ENCODE measurements at regions not wholly inside any gene's neighbourhood (a gene's known extent, or its start where the extent isn't known, plus 50 kb on each side); places are given as distances from the start of the nearest gene placed in this dataset.

DNA sequence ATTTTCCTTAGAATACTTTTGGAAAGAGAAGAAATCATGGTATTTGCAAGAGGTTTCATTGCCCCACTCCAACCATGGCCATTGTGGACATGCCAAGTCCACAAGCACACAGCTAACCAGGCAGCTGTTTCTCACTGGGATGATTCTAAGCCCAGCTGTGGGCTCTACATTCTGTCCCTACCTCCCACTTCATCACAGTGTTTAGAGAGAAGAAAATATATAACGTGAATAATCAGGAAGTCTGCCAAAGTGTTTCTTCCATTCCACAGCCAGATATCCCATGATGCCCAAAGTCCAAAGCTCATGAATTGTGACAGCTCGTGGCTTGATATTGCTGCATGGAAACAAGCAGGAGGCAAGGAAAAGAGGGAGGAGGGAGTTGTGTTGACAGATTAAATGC is 433.7 kb upstream of the GYPC start:
- TF ChIP-seq CTCF (conservative IDR thresholded peaks at IDR 0.05; ENCODE audit: low read depth, low read length) (no peak), EZH2 (IDR thresholded peaks at IDR 0.05; ENCODE audit: low read length, unreplicated experiment) (no peak)
